GM19043 (cell line): ENCODE measurements at regions not wholly inside any gene's neighbourhood (a gene's known extent, or its start where the extent isn't known, plus 50 kb on each side); places are given as distances from the start of the nearest gene placed in this dataset.
"Not testable (repeated sequence)": the region's sequence is repeated elsewhere in the genome, so short reads cannot be mapped to it uniquely, and the experiment has no call there.

ENCODE experiments used
- ATAC-seq: cut with Tn5 transposase; IDR thresholded peaks from one replicate; pipeline ENCODE4 v1.9.1; 2021; ENCODE audit warnings: low read depth; ENCODE audit not compliant: unreplicated experiment

DNA sequence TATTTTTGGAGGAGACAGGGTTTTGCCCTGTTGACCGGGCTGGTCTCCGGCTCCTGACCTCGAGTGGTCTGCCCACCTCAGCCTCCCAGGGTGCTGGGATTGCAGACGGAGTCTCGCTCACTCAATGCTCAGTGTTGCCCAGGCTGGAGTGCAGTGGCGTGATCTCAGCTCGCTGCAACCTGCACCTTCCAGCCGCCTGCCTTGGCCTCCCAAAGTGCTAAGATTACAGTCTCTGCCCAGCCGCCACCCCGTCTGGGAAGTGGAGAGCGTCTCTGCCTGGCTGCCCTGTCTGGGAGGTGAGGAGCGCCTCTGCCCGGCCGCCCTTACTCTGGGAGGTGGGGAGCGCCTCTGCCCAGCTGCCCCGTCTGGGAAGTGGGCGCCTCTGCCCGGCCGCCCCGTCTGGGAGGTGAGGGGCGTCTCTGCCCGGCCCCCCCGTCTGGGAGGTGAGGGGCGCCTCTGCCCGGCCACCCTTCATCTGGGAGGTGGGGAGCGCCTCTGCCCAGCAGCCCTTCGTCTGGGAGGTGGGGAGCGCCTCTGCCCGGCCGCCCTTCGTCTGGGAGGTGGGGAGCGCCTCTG is 249.8 kb upstream of the USP15 start:
- ATAC-seq: not testable (repeated sequence)

DNA sequence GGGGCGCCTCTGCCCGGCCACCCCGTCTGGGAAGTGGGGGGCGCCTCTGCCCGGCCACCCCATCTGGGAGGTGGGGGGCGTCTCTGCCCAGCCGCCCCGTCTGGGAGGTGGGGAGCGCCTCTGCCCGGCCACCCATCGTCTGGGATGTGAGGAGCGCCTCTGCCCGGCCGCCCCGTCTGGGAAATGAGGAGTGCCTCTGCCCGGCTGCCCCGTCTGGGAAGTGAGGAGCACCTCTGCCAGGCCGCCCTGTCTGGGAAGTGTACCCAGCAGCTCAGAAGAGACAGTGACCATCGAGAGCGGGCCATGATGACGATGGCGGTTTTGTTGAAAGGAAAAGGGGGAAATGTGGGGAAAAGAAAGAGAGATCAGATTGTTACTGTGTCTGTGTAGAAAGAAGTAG is 249.2 kb upstream of the USP15 start:
- ATAC-seq: not testable (repeated sequence)

DNA sequence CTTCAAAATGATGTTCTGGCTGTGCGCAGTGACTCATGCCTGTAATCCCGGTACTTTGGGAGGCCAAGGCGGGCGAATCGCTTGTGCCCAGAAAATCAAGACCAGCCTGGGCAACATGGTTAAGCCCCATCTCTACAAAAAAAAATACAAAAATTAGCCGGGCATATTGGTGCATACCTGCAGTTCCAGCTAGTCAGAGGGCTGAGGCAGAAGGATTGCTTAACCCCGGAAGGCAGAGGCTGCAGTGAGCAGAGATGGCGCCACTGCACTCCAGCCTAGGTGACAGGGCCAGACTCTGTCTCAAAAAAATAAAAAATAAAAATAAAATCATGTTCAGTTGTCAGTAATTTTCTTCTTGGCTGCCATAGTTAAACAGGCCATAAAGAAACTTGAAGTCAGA is 245.9 kb upstream of the USP15 start:
- ATAC-seq: no peak

DNA sequence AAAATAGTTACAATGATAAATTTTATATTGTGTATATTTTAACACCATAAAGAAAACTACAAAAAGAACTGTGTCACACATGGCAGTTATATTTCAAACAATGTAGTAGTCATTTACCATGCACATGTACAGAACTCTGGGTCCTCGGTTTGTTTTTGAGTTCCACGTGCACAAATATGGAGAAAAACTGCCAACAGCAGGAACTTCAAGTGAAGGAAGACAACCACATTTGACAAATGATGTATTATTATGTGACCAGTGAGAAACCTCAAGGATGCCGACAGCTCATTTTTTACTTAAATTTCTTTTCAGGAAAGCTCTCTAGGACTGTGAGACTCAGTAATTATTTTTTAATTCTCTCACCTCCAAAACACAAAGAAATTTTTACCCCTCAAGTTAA is 244.2 kb upstream of the USP15 start:
- ATAC-seq: no peak

- ATAC-seq: no peak
Measured at GRCh38 chr12:62021808-62022207, 238.4 kb upstream of the USP15 start.

GRCh38 chr12:62028536-62028935 is 231.7 kb upstream of the USP15 start:
- no peak for ATAC-seq

DNA sequence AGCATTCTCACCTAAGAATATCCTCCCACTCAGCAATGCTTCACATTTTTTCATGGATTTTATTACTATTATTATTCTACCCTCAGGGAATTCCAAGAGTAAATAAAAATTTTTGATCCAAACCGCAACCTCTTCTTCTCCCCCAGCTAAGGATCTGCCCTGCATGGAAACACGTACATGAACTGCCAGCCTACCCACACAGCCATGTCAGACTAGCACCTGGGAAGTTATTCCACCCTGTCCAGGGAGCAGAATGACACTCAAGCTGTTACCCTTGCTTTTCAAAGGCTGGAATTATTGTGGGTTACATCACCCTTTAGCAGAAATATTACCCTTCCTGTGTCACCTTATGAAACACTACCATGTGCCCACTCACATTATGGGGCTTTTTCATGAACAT is 227.3 kb upstream of the USP15 start:
- no peak for ATAC-seq

DNA sequence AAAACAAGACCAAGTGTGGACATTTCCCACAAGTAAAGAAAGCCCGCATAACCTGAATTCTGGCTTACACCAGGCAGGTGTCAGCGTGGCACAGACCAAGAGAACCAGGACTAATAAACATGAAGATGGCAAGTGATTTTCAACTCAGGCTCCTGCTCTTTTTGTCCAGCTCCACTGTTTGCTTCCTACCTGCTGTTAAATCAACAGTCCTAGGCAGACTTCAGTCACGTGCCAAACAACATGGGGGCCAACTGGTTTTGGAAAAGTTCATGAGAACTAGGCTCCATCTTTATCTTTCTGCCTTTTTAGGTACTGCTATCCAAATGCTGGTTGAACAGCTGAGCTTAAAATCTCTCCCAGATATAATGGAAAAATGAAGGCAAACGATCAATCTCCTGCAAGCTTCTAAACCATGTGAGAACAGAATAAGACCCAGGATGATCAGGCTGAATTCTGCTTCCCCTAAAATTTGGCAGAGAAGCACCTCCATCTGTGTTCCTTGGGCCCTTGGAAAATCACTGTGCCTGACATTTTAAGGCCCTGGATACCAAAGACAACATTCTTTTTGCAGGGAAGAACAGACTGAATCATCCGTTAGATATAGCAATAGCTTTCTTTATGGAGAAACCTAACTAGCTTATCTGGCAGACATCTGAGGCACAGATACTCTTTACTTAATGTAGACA is 215.6 kb upstream of the USP15 start:
- no peak for ATAC-seq

GRCh38 chr12:62045211-62045610 is 215.0 kb upstream of the USP15 start:
- no peak for ATAC-seq

DNA sequence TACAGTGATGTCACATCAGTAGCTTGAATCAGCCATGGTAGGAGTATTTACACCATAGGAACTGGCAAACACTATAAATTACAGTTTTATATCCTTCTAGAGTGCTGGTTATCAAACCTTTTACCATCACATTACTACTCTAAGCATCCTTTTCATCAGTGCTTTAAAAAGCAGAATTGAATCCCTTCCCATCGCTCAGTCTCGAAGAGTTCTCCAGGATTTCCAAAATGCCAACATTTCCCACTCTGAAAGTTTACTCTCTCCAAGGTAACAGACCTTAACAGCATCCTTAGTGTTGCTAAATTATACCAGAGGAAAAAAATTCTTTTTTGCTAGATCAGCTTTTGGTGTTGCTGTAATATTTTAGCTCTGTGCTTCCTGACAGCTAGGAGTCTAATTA is 209.4 kb upstream of the USP15 start:
- ATAC-seq: no peak

DNA sequence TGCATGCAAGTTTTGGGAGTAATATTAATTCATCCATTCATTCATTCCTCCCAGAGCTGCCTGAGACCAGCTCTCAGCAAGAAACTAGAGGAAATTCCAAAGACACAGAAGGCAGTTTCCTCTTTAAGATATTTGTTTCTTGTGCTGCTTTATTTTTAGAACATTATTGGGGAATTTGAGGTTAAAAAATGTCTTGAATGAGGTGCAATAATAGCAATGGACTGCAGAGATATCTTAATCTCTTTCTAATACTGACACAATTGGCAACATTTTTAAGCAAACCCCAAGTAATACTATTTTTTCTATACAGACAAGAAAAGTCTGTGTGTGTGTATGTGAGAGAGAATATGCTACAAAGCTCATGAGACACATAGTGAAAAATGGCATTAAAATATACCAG is 190.2 kb upstream of the USP15 start:
- ATAC-seq: no peak

- not testable (repeated sequence) for ATAC-seq
Measured at GRCh38 chr12:62073236-62073635, 187.0 kb upstream of the USP15 start.

DNA sequence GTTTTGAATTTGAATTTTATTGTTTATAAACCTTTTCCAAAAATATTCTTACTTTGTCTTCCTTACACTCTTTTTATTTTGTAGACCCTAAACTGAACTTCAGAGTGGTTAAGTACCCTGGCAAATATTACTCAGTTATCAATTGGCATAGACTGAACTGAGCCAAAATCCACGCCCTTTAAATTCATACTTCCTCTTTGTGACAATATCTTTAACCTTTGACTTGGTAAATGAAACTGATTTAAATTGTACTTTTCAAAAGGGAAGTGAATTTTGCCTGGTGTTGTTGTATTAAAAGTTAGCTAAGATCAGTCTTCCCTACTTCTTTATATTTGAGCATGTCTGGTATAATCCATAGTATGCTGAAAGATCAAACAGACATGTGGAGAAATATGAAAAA is 184.3 kb upstream of the USP15 start:
- ATAC-seq: no peak

DNA sequence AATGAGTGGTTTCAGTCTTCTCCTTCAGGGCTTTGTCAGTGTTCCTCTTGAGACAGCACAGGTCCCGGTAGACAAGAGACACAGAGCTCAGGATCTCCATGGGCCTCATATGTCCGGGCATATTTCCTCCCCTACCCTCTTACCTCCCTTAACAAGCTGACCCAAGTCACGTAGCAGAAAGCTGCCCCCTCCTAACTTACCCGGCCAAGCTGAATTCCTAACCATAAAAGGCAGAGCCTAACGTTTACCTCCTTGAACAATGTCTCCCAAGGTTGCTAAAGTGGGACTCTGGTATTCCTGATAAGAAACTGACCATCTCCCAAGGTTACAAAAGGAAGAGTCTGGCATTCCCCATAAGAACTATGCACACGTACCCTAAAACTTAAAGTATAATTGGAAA is 182.2 kb upstream of the USP15 start:
- ATAC-seq: no peak

- no peak for ATAC-seq
Measured at GRCh38 chr12:62082448-62082847, 177.8 kb upstream of the USP15 start.

DNA sequence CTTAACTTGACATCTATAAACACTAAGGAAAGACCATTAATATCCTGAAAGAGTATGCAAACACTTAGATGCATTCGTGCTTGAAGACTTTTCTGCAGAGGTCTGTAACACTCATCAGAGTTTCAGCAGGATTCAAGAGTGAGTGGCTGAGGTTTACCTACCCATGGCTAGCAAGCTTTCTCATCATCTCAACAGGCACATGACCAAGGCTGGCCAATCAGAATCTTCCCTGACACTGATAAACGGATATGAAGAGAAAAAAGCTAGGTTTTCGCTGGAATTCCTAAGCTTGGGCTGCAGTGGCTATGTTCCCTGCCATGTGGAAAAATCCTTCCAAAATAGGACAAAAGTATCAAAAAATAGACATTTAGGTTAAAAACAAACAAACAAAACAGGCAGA is 162.1 kb upstream of the USP15 start:
- ATAC-seq: no peak

DNA sequence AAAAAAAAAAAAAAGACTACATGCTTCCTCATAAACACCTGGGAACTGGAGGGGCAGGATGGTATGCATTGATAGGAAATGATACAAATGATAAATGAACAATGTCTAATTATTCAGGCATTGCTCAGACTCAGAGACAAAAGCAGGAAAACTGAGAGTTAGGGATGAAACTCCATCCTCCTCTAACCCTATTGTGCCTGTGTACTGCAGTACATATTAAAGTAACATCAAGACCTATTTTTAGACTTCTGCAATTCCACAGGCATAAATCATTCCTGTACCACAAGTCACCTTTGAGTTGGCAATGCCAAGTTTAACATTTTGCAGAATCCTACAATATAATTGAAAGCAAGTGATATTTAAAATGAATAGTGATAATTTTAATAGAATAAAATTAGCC is 156.5 kb upstream of the USP15 start:
- ATAC-seq: no peak

DNA sequence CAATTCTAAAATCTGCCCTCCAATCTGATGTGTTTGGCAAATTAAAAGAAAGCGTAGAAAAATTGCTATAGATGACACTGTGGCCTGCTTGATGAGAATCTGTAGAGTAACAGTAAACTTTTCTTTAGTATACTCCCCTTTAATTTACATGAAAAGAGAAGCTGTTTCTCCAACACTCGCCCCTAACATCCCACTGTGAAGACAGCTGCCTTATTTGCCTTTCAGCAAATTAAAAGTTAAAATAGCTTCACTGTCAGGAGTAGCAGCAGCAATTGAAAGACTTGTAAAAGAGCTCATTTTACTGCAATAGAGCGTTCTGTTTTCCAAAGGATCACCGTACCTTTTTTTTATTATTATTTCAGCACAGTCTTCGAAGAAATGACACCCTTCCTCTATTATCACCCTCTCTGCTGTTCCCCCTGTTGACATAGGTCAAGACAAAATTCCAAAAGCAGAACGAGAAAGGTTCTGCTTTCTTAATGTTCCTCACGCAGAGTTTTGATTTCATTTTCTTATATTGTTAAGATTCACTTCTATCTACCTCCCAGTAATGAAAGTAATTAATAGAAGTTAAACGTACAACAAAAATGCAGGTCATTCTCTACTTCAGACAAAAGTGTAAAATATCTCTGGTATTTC is 153.5 kb upstream of the USP15 start:
- ATAC-seq: no peak

- ATAC-seq: no peak
Measured at GRCh38 chr12:62113366-62114011, 146.7 kb upstream of the USP15 start.

DNA sequence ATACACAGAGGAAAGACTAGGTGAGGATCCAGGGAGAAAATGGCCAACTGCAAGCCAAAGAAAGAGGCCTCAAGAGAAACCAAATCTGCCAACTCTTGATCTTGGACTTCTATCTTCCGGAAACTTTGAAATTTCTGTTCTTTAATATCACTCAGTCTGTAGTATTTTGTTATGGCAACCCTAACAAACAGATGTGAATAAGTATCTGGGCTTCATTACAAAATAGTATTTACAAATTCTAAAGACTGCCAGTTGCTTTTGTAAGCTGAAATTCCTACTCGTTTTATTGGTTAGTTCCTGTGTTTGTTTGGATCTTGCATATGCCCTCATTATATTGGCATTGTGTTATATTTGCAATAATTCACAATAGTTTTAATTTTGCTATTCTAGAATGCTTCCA is 143.2 kb upstream of the USP15 start:
- no peak for ATAC-seq

DNA sequence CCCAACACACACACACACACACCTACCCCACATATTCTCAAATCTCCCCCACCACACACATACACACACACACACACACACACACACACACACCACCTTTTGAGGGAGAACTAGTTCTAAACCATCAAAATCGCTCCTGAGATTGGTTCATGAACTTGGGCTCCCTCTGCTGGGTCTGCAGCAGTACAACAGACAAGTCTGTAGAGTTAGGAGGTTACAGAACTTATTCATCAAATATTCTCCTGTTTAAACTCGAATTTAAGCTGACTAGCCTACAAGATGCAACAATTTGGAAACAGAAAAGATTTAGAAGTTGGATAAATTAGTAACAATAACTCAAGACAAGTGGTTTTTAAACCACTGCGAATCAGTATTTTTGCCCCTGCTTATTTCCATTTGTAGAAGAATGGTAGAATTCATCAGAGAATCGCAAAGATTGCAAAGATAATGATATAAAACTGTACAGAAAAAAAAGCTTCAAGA is 136.4 kb upstream of the USP15 start:
- peak; percentile 73 for ATAC-seq

DNA sequence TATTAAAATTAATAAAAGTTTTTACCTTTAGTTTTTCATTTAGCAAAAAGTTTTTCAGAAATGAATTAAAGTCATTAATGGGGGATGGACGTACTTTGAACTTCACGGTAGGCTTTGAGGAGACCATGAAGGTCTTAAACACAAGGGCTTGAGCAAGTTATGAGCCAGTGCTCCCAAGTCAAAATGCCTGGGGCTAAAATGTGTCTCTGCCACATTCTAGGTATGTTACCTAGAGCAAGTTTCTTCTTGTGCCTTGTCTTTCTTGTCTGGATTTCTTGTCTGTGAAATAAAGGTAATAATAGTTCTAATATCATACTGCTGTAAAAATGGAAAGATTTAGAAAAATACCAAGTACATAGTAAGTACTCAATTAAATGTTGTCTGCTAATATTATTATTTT is 132.7 kb upstream of the USP15 start:
- no peak for ATAC-seq
